Spleen (tissue), 7 donors: ENCODE measurements at regions not wholly inside any gene's neighbourhood (a gene's known extent, or its start where the extent isn't known, plus 50 kb on each side); places are given as distances from the start of the nearest gene placed in this dataset.

Experiments
- POLR2A ChIP-seq, 3 donors: fragments of 450-650 bp; IDR thresholded peaks; one replicate each; pipeline ENCODE4 v1.5.1; 2017; ENCODE audit warnings: antibody characterized with exemption in 3 of 3, mild to moderate bottlenecking in 1 of 3
- POLR2AphosphoS5 ChIP-seq, 3 donors: sonication (generic); formaldehyde crosslinking; IDR thresholded peaks; one replicate each; pipeline ENCODE4 v1.5.1; 2017; ENCODE audit warnings: antibody characterized with exemption in 3 of 3
- TF ChIP-seq, protein P1 (sequence below), 11 experiments: fragments of 200-600 bp in 7 of 11; fragments of 450-650 bp in 4 of 11; sonication (generic) in 4 of 11; IDR thresholded peaks in 8 of 11; conservative IDR thresholded peaks in 3 of 11; 1 replicate in 7 of 11; 2 replicates in 4 of 11; pipeline versions ENCODE4 v1.4.0 to v1.8.0; 2016 to 2021; ENCODE audit warnings: antibody characterized with exemption in 11 of 11, inconsistent platforms in 4 of 11, mild to moderate bottlenecking in 1 of 11
- donor health status: DM: no; HTN: no; CAD: no; lungs with moderate emphysema.
- donor health status: DM: no; HTN: no; CAD: no.
- donor health status: DM: no; HTN: no; CAD: no.

DNA sequence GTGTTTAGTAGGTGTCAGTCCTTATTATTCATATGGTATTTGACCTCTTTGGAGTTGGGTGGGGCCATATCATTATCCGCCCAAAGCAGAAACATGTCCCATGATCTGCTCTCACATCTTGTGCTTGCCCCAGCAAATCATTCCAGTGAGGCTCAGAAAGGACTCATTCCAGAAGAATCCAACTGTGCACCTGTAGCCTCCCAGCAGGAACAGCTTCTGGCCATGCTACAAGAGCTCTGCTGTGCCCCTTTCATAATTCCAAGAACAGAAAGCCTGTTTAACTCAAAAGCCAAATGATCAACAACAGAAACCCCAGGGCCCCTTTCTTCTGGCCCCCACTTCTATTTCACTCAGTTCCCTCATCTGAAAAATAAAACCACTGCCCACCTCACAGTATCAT is 673.1 kb downstream of the DIAPH3 start:
- TF ChIP-seq, protein P1, sequence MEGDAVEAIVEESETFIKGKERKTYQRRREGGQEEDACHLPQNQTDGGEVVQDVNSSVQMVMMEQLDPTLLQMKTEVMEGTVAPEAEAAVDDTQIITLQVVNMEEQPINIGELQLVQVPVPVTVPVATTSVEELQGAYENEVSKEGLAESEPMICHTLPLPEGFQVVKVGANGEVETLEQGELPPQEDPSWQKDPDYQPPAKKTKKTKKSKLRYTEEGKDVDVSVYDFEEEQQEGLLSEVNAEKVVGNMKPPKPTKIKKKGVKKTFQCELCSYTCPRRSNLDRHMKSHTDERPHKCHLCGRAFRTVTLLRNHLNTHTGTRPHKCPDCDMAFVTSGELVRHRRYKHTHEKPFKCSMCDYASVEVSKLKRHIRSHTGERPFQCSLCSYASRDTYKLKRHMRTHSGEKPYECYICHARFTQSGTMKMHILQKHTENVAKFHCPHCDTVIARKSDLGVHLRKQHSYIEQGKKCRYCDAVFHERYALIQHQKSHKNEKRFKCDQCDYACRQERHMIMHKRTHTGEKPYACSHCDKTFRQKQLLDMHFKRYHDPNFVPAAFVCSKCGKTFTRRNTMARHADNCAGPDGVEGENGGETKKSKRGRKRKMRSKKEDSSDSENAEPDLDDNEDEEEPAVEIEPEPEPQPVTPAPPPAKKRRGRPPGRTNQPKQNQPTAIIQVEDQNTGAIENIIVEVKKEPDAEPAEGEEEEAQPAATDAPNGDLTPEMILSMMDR (IDR thresholded peaks at IDR 0.05 in 8 of 11, conservative IDR thresholded peaks at IDR 0.05 in 3 of 11): no peak
- TF ChIP-seq POLR2AphosphoS5 (IDR thresholded peaks at IDR 0.05) (no peak), POLR2A (IDR thresholded peaks at IDR 0.05) (no peak)
